Neural cell (in vitro differentiated cells): ENCODE measurements at regions not wholly inside any gene's neighbourhood (a gene's known extent, or its start where the extent isn't known, plus 50 kb on each side); places are given as distances from the start of the nearest gene placed in this dataset.

ENCODE experiments used
- H2AFZ ChIP-seq: fragments of 200-600, 300-800 bp; sonication (generic), shearing (Covaris generic); 2 replicates; pipeline ENCODE4 v1.6.0; 2014; ENCODE audit warnings: low read depth, mild to moderate bottlenecking, antibody characterized with exemption, low read length, moderate library complexity
- H3F3A ChIP-seq: fragments of 200-600 bp; shearing (Covaris generic); 2 replicates; pipeline ENCODE4 v1.6.1; 2016; ENCODE audit warnings: mild to moderate bottlenecking, moderate library complexity, mixed read lengths, antibody characterized with exemption, low read length; ENCODE audit not compliant: insufficient read depth, poor library complexity, severe bottlenecking
- H3K27ac ChIP-seq: fragments of 200-600, 300-800 bp; sonication (generic), shearing (Covaris generic); 2 replicates; pipeline ENCODE4 v1.5.1; 2014; ENCODE audit warnings: mild to moderate bottlenecking, low read length, moderate library complexity
- H3K27me3 ChIP-seq: fragments of 300-800, 200-600 bp; sonication (generic), shearing (Covaris generic); 2 replicates; pipeline ENCODE4 v1.6.0; 2014; ENCODE audit warnings: mild to moderate bottlenecking, low read depth, low read length, moderate library complexity; ENCODE audit not compliant: insufficient read depth
- H3K36me3 ChIP-seq: fragments of 300-800, 200-600 bp; sonication (generic), shearing (Covaris generic); 2 replicates; pipeline ENCODE4 v1.5.1; 2014; ENCODE audit warnings: mild to moderate bottlenecking, antibody characterized with exemption, low read length, moderate library complexity; ENCODE audit not compliant: insufficient read depth
- H3K4me2 ChIP-seq: fragments of 300-800, 200-600 bp; sonication (generic), shearing (Covaris generic); 2 replicates; pipeline ENCODE4 v1.6.0; 2014; ENCODE audit warnings: mild to moderate bottlenecking, low read length
- H3K4me3 ChIP-seq: fragments of 300-800, 200-600 bp; sonication (generic), shearing (Covaris generic); 2 replicates; pipeline ENCODE4 v1.5.1; 2014; ENCODE audit warnings: mild to moderate bottlenecking, low read length, moderate library complexity
- H3K79me2 ChIP-seq: fragments of 200-600 bp; shearing (Covaris generic); replicated peaks from 2 replicates; pipeline ENCODE4 v1.6.0; 2014; ENCODE audit warnings: mild to moderate bottlenecking, low read length, moderate library complexity; ENCODE audit not compliant: insufficient read depth
- H3K9ac ChIP-seq: fragments of 300-800, 200-600 bp; sonication (generic), shearing (Covaris generic); 2 replicates; pipeline ENCODE4 v1.6.1; 2016; ENCODE audit warnings: mild to moderate bottlenecking, low read length, mixed read lengths
- H3K9me2 ChIP-seq: fragments of 200-600 bp; shearing (Covaris generic); 2 replicates; pipeline ENCODE4 v1.6.1; 2016; ENCODE audit warnings: mild to moderate bottlenecking, low read length, mixed read lengths; ENCODE audit not compliant: insufficient read depth
- H3K9me3 ChIP-seq: fragments of 200-600, 300-800 bp; sonication (generic), shearing (Covaris generic); 2 replicates; pipeline ENCODE4 v1.6.1; 2016; ENCODE audit warnings: mild to moderate bottlenecking, mixed run types, low read length, moderate library complexity, mixed read lengths
- H4K20me1 ChIP-seq: fragments of 200-600 bp; shearing (Covaris generic); 2 replicates; pipeline ENCODE4 v1.6.1; 2016; ENCODE audit warnings: mild to moderate bottlenecking, mixed run types; ENCODE audit not compliant: insufficient read depth
- EP300 ChIP-seq: fragments of 450-650 bp; conservative IDR thresholded peaks from 2 replicates; pipeline ENCODE4 v1.6.1; 2014; ENCODE audit warnings: antibody characterized with exemption, mild to moderate bottlenecking, moderate library complexity; ENCODE audit not compliant: poor library complexity, severe bottlenecking
- EZH2 ChIP-seq: fragments of 200-600, 300-800 bp; shearing (Covaris generic), sonication (generic); IDR thresholded peaks from 2 replicates; pipeline ENCODE4 v1.6.1; 2014; ENCODE audit warnings: antibody characterized with exemption, low read length, borderline replicate concordance, mild to moderate bottlenecking; ENCODE audit not compliant: insufficient read depth, poor library complexity, severe bottlenecking
- MXI1 ChIP-seq: fragments of 450-650 bp; conservative IDR thresholded peaks from 2 replicates; pipeline ENCODE4 v1.6.1; 2014; ENCODE audit warnings: antibody characterized with exemption, mild to moderate bottlenecking; ENCODE audit not compliant: poor library complexity, severe bottlenecking
- POLR2AphosphoS5 ChIP-seq: IDR thresholded peaks from 2 replicates; pipeline ENCODE4 v1.6.1; 2012
- RAD21 ChIP-seq: fragments of 450-650 bp; conservative IDR thresholded peaks from 2 replicates; pipeline ENCODE4 v1.6.1; 2014; ENCODE audit warnings: antibody characterized with exemption, mild to moderate bottlenecking, moderate library complexity
- SMC3 ChIP-seq: fragments of 450-650 bp; conservative IDR thresholded peaks from 2 replicates; pipeline ENCODE4 v1.6.1; 2014; ENCODE audit warnings: antibody characterized with exemption, mild to moderate bottlenecking, moderate library complexity; ENCODE audit not compliant: poor library complexity
- TAF1 ChIP-seq: IDR thresholded peaks from 2 replicates; pipeline ENCODE4 v1.6.1; 2012; ENCODE audit warnings: low read depth
- TF ChIP-seq, protein P1 (sequence below): fragments of 450-650 bp; IDR thresholded peaks from 2 replicates; pipeline ENCODE4 v1.5.1; 2014; ENCODE audit warnings: antibody characterized with exemption, mild to moderate bottlenecking, moderate library complexity; ENCODE audit not compliant: poor library complexity, severe bottlenecking
- TF ChIP-seq, protein P2 (sequence below): IDR thresholded peaks from 2 replicates; pipeline ENCODE4 v1.6.1; 2012; ENCODE audit warnings: borderline replicate concordance

DNA sequence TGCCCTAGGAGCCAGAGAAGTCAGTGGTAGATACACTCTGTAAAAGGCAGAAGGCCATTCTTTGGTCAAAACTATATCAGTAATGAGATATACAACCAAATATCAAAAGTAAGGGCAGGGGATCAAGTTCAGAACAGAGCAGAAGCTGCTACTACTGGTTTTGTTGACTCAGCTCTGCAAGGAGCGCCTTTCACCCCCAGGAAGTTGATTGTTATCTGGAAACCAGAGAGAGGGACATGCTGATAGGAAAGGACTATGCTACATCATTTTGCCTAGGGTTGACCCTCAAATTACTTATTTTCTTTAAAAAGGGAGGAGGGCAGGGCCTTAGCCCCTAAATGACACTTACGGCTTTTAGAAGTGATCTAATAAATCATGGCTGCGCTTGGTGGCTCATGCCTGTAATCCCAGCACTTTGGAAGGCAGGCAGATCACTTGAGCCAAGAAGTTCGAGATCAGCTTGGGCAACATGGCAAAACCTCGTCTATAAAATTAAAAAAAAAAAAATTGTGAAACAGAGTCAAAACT lies 194.0 kb downstream of the KLHL28 start:
- Histone ChIP-seq H3K27me3 (no peaks in the 10 kb centered on the region), H2AFZ (no peak overlapping the region)
- TF ChIP-seq RAD21 = no peak
- no peak for TF ChIP-seq EZH2
- TF ChIP-seq SMC3 = no peak

DNA sequence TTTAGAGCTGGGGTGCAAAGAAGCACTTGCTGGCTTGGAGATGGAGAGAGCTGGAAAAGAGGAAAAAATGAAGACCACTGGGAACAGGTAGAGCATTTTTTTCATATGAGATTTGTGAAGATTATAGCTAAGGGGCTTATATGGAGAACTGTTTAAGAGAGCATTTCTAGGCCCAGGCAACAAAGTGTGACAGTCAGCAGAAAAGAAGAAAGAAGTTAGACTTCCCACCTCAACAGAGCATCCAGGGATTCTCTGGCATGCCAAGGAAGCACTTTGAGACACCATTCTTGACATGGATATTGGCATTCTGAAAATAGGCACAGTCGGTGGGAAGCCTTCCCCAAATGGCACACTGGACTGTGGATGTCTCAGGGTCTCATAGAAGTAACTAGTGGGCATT lies 195.5 kb downstream of the KLHL28 start:
- TF ChIP-seq RAD21 (no peak), TAF1 (no peak), SMC3 (no peak)
- TF ChIP-seq, protein P1, sequence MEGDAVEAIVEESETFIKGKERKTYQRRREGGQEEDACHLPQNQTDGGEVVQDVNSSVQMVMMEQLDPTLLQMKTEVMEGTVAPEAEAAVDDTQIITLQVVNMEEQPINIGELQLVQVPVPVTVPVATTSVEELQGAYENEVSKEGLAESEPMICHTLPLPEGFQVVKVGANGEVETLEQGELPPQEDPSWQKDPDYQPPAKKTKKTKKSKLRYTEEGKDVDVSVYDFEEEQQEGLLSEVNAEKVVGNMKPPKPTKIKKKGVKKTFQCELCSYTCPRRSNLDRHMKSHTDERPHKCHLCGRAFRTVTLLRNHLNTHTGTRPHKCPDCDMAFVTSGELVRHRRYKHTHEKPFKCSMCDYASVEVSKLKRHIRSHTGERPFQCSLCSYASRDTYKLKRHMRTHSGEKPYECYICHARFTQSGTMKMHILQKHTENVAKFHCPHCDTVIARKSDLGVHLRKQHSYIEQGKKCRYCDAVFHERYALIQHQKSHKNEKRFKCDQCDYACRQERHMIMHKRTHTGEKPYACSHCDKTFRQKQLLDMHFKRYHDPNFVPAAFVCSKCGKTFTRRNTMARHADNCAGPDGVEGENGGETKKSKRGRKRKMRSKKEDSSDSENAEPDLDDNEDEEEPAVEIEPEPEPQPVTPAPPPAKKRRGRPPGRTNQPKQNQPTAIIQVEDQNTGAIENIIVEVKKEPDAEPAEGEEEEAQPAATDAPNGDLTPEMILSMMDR = no peak
- Histone ChIP-seq H3K9ac (no peak overlapping the region), H3K27me3 (no peaks in the 10 kb centered on the region), H3K36me3 (no peaks in the 10 kb centered on the region), H3K9me2 (no peaks in the 10 kb centered on the region), H3K9me3 (no peaks in the 10 kb centered on the region), H3K4me2 (no peak overlapping the region), H2AFZ (no peak overlapping the region), H4K20me1 (no peaks in the 10 kb centered on the region), H3K27ac (no peak overlapping the region), H3K79me2 (no peaks in the 10 kb centered on the region), H3F3A (no peaks in the 10 kb centered on the region), H3K4me3 (no peak overlapping the region)

More for the DNA sequence above, 194.0 kb downstream of the KLHL28 start:
- H3K27ac ChIP-seq = no peak overlapping the region
- H3K9ac ChIP-seq = no peak overlapping the region
- no peaks in the 10 kb centered on the region for H3K79me2 ChIP-seq
- H4K20me1 ChIP-seq = no peaks in the 10 kb centered on the region
- no peak overlapping the region for H3K4me2 ChIP-seq
- no peaks in the 10 kb centered on the region for H3K36me3 ChIP-seq
- H3F3A ChIP-seq = no peaks in the 10 kb centered on the region
- no peak overlapping the region for H3K4me3 ChIP-seq
- no peaks in the 10 kb centered on the region for H3K9me2 ChIP-seq
- no peaks in the 10 kb centered on the region for H3K9me3 ChIP-seq

DNA sequence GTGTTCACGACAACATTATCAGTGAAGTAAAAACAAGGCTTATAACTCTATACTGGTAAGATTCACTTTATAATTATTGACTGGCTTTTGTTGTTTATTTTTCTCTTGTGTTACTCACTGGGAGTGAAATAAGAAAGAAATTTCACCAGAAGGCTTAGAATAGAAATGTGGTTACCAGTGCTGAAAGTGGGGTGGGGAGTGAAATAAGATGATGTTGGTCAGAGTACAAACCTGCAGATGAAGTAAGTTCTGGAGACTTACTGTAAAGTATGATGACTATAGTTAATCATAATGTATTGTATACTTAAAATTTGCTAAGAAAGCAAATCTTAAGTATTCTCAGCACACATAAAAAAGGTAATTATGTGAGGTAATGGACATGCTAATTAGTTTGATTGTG lies 198.4 kb downstream of the KLHL28 start:
- no peak overlapping the region for H3K4me2 ChIP-seq

More for the DNA sequence above, 198.4 kb downstream of the KLHL28 start:
- H3K9me3 ChIP-seq = no peaks in the 10 kb centered on the region
- H3K4me3 ChIP-seq = no peak overlapping the region
- no peaks in the 10 kb centered on the region for H3K36me3 ChIP-seq
- TF ChIP-seq MXI1 (no peak), RAD21 (no peak), TAF1 (no peak), EZH2 (no peak), EP300 (no peak), POLR2AphosphoS5 (no peak), SMC3 (no peak)
- TF ChIP-seq, protein P1 = no peak
- TF ChIP-seq, protein P2, sequence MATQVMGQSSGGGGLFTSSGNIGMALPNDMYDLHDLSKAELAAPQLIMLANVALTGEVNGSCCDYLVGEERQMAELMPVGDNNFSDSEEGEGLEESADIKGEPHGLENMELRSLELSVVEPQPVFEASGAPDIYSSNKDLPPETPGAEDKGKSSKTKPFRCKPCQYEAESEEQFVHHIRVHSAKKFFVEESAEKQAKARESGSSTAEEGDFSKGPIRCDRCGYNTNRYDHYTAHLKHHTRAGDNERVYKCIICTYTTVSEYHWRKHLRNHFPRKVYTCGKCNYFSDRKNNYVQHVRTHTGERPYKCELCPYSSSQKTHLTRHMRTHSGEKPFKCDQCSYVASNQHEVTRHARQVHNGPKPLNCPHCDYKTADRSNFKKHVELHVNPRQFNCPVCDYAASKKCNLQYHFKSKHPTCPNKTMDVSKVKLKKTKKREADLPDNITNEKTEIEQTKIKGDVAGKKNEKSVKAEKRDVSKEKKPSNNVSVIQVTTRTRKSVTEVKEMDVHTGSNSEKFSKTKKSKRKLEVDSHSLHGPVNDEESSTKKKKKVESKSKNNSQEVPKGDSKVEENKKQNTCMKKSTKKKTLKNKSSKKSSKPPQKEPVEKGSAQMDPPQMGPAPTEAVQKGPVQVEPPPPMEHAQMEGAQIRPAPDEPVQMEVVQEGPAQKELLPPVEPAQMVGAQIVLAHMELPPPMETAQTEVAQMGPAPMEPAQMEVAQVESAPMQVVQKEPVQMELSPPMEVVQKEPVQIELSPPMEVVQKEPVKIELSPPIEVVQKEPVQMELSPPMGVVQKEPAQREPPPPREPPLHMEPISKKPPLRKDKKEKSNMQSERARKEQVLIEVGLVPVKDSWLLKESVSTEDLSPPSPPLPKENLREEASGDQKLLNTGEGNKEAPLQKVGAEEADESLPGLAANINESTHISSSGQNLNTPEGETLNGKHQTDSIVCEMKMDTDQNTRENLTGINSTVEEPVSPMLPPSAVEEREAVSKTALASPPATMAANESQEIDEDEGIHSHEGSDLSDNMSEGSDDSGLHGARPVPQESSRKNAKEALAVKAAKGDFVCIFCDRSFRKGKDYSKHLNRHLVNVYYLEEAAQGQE = no peak
- no peaks in the 10 kb centered on the region for H3K9me2 ChIP-seq
- no peaks in the 10 kb centered on the region for H4K20me1 ChIP-seq
- no peak overlapping the region for H3K27ac ChIP-seq
- H2AFZ ChIP-seq = no peak overlapping the region
- H3K9ac ChIP-seq = no peak overlapping the region
- H3K27me3 ChIP-seq = no peaks in the 10 kb centered on the region
- no peaks in the 10 kb centered on the region for H3K79me2 ChIP-seq
- no peaks in the 10 kb centered on the region for H3F3A ChIP-seq
